Eye (tissue), 1 donor: ENCODE measurements at regions not wholly inside any gene's neighbourhood (a gene's known extent, or its start where the extent isn't known, plus 50 kb on each side); places are given as distances from the start of the nearest gene placed in this dataset.

Source experiments
- DNase-seq: peaks from one replicate; pipeline ENCODE4 v3.0.0-alpha.2; 2015

DNA sequence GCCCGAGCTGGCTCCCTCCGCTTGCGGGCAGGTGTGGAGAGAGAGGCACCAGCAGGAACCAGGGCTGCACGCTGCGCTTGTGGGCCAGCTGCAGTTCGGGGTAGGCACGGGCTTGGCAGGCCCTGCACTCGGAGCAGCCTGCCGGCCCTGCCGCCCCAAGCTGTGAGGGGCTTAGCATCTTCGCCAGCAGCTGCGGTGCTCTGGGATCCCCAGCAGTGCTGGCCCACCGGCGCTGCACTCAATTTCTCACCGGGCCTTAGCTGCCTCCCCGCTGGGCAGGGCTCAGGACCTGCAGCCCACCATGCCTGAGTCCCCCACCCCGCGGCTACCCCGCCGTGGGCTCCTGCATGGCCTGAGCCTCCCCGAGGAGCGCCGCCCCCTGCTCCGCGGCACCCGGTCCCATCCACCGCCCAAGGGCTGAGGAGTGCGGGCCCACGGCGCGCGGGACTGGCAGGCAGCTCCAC lies 434.4 kb upstream of the RGPD4 start:
- DNase-seq = no peak

DNA sequence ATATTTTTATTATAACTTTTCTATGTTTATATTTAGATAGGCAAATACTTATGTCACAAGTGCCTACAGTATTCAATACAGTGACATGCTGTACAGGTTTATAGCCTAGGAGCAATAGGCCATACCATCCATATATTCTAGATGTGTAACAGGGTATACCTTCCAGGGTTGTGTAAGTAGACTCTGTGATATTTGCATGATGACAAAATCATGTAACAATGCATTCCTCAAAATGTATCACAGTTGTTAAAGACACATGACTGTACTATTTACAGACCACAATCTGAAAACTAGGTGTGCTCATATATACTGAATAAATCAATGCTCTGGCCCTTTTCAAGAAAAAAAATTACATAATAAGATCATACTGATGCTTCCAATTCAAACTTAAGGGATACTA lies 433.2 kb upstream of the RGPD4 start:
- no peak for DNase-seq

DNA sequence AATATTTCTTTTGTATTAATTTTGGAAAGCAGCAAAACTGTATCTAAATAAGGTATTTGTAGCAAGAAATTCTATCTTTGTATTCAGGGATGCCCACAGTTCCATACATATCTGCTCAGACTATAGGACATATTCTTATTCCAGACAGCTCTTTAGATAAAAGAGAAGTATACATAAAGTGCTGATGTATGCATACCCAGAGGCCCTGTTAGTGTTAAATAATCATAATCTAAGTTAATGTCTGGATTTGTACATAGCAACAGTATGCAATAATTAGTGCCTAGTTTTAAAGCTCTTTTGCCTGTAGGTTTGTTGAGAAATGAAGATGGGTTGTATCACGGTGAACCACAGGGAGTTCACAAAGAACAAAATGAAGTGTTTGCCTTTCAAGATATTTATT lies 428.0 kb upstream of the RGPD4 start:
- no peak for DNase-seq

DNA sequence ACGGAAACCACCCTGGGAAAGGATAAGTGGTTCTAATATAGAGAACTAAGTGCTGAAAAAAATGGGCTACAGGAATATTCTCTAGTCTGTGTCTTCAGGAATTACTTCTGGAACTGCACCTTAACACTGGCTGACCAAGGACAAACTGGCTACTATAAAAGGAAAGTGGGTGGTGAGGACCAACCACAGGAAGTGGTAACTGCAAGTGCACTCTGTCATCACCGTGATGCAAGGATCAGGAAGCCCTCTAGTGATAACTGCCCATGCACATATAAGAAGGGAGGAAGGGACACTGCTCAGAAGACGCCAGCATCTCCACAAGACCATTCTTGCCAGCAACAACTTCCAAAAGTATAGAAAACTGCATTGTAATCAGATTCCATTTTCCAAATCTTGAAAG lies 424.4 kb upstream of the RGPD4 start:
- DNase-seq = no peak

DNA sequence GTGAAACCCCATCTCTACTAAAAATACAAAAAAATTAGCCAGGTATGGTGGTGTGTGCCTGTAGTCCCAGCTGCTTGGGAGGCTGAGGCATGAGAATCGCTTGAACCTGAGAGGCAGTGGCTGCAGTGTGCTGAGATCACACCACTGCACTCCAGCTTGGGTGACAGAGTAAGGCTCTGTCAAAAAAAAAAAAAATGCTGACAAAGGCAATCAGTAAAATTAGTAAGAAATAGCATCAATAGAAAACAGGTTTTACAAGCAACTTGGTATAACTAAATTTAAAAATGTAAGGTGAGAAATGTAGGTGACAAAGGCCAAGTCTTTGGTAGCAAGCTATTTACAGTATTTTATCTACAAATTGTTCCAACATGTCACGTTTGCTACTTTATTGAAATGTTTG lies 421.4 kb upstream of the RGPD4 start:
- DNase-seq = no peak

- no peak for DNase-seq
Measured at GRCh38 chr2:107407017-107407416, 419.7 kb upstream of the RGPD4 start.

GRCh38 chr2:107407974-107408373 lies 418.7 kb upstream of the RGPD4 start:
- no peak for DNase-seq

GRCh38 chr2:107411267-107411666 lies 415.4 kb upstream of the RGPD4 start:
- no peak for DNase-seq

DNA sequence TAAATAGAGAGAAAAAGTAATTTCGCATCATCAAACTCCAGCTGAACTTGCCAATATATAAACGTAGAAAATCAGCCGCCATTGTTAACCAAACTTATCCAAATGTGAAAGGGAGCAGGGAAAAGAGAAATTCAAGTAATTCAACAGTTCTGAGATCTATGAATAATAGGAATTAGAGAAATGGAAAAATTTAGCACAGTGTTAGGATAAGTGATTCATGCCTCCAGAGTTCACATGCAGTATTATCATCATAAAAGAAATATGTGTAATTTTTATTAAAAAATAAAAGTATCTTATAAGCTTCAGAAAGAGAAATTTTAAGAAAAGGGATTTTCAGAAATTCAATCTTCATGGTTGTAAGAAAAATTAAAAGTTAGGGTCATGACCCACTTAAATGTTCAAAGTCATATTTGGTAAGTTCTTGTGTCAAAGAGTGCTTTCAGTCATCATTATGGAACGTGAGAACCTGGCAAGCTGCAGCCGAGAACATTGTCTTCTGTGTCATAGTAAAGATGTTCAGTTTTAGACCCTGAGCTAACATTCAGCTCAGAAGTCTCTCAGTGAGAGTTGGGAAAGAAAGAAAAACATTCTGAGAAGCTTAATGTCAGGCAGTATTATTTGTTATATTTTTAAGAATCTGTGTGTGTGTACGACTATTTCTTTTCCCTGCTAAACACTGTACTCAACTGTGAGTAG lies 414.3 kb upstream of the RGPD4 start:
- DNase-seq = no peak

- DNase-seq = no peak
Measured at GRCh38 chr2:107412981-107413380, 413.7 kb upstream of the RGPD4 start.

DNA sequence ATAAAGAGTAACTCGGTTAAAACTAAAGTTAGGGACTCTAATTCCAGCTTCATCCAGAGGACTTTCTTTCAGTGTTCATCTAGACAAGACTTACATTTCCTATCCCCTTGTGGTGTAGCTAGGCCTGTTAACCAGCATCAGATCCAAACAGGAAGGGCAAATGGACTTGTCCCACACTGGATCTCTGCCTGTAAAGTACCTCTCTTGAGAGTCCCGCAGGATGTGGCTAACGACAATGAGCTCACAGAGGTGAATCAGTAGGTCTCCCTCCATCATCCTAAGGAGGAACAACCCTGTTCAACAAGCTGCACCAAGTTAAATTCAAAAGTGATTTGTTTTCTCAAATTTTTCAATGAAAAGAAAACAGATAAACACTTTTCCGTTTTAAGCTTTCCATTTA lies 412.3 kb upstream of the RGPD4 start:
- DNase-seq = no peak

GRCh38 chr2:107418708-107419107 lies 408.0 kb upstream of the RGPD4 start:
- DNase-seq = peak; percentile 60

GRCh38 chr2:107419191-107419590 lies 407.5 kb upstream of the RGPD4 start:
- no peak for DNase-seq

GRCh38 chr2:107428781-107429180 lies 397.9 kb upstream of the RGPD4 start:
- DNase-seq = no peak

GRCh38 chr2:107430006-107430405 lies 396.7 kb upstream of the RGPD4 start:
- DNase-seq = no peak

GRCh38 chr2:107430596-107431266 lies 396.0 kb upstream of the RGPD4 start:
- no peak for DNase-seq

- no peak for DNase-seq
Measured at GRCh38 chr2:107436281-107436680, 390.4 kb upstream of the RGPD4 start.

DNA sequence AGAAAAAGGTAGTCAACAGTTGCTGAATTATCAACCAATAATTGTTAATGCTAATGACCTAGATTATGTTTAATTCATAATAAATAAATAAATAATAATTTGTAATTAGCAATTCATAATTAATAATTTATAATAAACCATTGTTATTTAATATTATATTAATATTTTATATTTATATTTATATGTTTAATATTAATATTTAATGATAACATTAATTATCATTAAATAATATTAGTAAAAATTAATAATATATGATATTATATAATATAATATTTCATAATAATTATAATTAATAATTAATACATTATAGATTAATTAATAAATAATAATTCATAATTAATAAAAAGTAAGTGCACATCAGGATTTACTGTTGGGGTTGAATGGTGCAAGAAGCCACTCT lies 389.4 kb upstream of the RGPD4 start:
- DNase-seq = no peak

DNA sequence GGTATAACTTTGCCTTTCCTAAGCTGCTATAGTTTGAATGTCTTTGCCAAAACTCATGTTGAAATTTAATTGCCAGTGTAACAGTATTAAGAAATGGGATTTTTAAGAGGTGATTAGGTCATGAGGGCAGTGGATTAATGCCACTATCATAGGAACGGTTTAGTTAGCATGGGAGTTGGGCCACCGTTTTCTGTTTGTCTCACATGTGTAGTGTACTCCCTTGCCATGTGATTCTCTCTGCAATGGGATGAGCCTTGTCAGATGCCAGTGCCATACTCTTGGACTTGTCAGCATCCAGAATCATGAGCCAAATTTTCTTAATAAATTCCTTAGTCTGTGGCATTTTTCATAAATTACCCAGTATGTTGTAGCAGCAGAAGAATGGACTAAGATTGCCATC lies 388.9 kb upstream of the RGPD4 start:
- no peak for DNase-seq

GRCh38 chr2:107448160-107448559 lies 378.5 kb upstream of the RGPD4 start:
- peak; percentile 21 for DNase-seq

DNA sequence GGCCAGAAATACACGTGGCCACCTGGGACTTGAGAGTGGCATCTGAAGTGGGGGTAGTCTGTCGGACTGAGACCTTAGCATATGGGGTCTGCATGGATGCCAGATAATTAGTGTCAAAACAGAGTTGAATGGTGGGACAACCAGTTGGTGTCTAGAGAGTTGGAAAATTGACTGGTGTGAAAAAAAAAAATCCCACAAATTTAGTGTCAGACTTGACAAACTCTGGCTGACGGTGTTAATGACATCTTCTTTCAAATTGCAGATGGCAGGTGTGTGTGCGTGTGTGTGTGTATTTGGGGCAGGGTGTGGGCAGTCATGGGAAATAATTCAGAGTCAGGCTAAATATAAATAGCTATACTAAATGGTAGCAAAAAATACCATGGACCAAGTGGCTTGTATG lies 365.4 kb upstream of the RGPD4 start:
- no peak for DNase-seq

- no peak for DNase-seq
Measured at GRCh38 chr2:107462181-107462580, 364.5 kb upstream of the RGPD4 start.

- peak; percentile 25 for DNase-seq
Measured at GRCh38 chr2:107466241-107466640, 360.5 kb upstream of the RGPD4 start.

DNA sequence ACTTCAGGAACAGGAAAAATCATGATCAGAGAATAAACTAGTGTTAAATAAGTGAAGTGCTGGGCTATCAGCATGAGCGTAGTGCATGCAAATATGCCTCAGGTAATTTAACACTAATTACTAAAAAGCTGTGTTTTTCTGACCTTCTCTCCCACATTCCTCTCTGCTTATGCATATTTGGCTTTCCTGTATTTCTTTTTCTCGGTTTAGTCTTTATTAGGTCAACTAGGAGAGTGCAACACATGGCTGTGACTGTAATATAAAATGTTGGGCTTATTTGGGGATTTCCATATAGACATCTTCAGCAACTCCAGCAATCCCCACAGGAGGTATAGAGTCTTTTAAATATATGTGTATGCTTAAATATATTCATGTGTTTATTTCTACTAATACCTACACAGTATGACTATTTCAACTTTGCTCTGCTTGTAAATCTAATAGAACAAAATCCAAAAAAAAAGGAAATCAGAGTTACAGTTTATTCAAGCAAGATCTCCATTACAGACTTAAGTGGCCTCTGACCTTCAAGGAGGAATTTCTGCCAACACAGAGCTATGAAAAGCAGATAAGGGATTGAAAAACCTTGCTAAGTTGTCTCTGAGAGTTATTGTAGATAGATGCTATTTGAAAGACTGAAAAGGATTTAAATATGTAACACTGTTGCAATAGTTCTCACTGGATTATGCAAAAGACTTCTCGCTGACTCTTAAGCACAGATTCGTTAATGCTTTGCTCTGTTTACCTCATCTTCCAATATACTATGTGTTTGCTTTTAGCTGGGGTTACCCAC lies 359.5 kb upstream of the RGPD4 start:
- no peak for DNase-seq
